OCI-LY7 (cell line): ENCODE measurements at regions not wholly inside any gene's neighbourhood (a gene's known extent, or its start where the extent isn't known, plus 50 kb on each side); places are given as distances from the start of the nearest gene placed in this dataset.

Experiments
- BruUV-seq: library from RNA; stranded (reverse); fragments of 400-500 nt; replicated peaks from 2 replicates; lab custom pipeline; 2021; lab: Mats Ljungman, UMichigan
- CTCF ChIA-PET: fragments of 300-600 bp; sonication (Branson Sonifier 250); formaldehyde crosslinking; loops from one replicate; lab custom pipeline; 2022; ENCODE audit warnings: antibody characterized with exemption; ENCODE audit not compliant: unreplicated experiment; lab: Charles Lee
- POLR2A ChIA-PET: fragments of 300-600 bp; sonication (Branson Sonifier 250); formaldehyde crosslinking; loops from one replicate; lab custom pipeline; 2022; ENCODE audit warnings: antibody characterized with exemption; lab: Charles Lee
- DNase-seq: peaks from one replicate; pipeline ENCODE4 v3.0.0-alpha.2; 2015; ENCODE audit warnings: low spot score
- H2AFZ ChIP-seq: fragments of 200-600 bp; sonication (generic), shearing (Covaris generic); 2 replicates; pipeline ENCODE4 v1.6.1; 2014; ENCODE audit warnings: mild to moderate bottlenecking, antibody characterized with exemption, low read length, moderate library complexity
- H3K27ac ChIP-seq: fragments of 200-600 bp; sonication (generic); 2 replicates; pipeline ENCODE4 v1.5.1; 2014; ENCODE audit warnings: mixed run types, low read depth, mild to moderate bottlenecking, moderate library complexity, low read length, inconsistent platforms; ENCODE audit not compliant: poor library complexity, severe bottlenecking
- H3K36me3 ChIP-seq: fragments of 200-600 bp; sonication (generic); 2 replicates; pipeline ENCODE4 v1.6.1; 2014; ENCODE audit warnings: mild to moderate bottlenecking, antibody characterized with exemption, low read length, moderate library complexity, mixed read lengths; ENCODE audit not compliant: insufficient read depth
- H3K4me1 ChIP-seq: fragments of 200-600 bp; sonication (generic); 2 replicates; pipeline ENCODE4 v1.5.1; 2014; ENCODE audit warnings: mild to moderate bottlenecking, low read length; ENCODE audit not compliant: insufficient read depth, poor library complexity, severe bottlenecking
- H3K4me2 ChIP-seq: fragments of 200-600 bp; sonication (generic); 2 replicates; pipeline ENCODE4 v1.6.1; 2014; ENCODE audit warnings: mild to moderate bottlenecking, low read length
- H3K4me3 ChIP-seq: fragments of 200-600 bp; sonication (generic); 2 replicates; pipeline ENCODE4 v1.5.1; 2014; ENCODE audit warnings: mild to moderate bottlenecking, low read depth, low read length; ENCODE audit not compliant: poor library complexity, severe bottlenecking
- H3K79me2 ChIP-seq: fragments of 200-600 bp; sonication (generic); 2 replicates; pipeline ENCODE4 v1.6.1; 2016; ENCODE audit warnings: low read depth, mild to moderate bottlenecking, low read length, moderate library complexity, mixed read lengths; ENCODE audit not compliant: insufficient read depth
- H3K9me2 ChIP-seq: fragments of 200-600 bp; sonication (generic); 2 replicates; pipeline ENCODE4 v1.6.1; 2016; ENCODE audit warnings: mild to moderate bottlenecking, low read length, mixed read lengths; ENCODE audit not compliant: insufficient read depth
- H3K9me3 ChIP-seq: fragments of 200-600 bp; sonication (generic); 2 replicates; pipeline ENCODE4 v1.6.1; 2014; ENCODE audit warnings: mild to moderate bottlenecking, mixed run types, low read length, mixed read lengths
- H4K20me1 ChIP-seq: fragments of 200-600 bp; sonication (generic); 2 replicates; pipeline ENCODE4 v1.6.1; 2014; ENCODE audit warnings: mild to moderate bottlenecking, antibody characterized with exemption, low read length, moderate library complexity, mixed read lengths; ENCODE audit not compliant: insufficient read depth
- EZH2phosphoT487 ChIP-seq: fragments of 200-600 bp; sonication (generic); IDR thresholded peaks from 2 replicates; pipeline ENCODE4 v1.6.1; 2018; ENCODE audit warnings: low read depth, borderline replicate concordance, mild to moderate bottlenecking, mixed run types, antibody characterized with exemption, low read length, moderate library complexity, mixed read lengths
- intact Hi-C: fragments of 100-400 bp; cut with micrococcal nuclease; formaldehyde crosslinking; loops from one replicate; pipeline ENCODE4 v1.10.0; 2022; ENCODE audit not compliant: unreplicated experiment
- TF ChIP-seq, protein P1 (sequence below): fragments of 200-600 bp; sonication (generic); conservative IDR thresholded peaks from 2 replicates; pipeline ENCODE4 v1.5.1; 2014; ENCODE audit warnings: mild to moderate bottlenecking, antibody characterized with exemption, low read length, moderate library complexity, mixed read lengths

DNA sequence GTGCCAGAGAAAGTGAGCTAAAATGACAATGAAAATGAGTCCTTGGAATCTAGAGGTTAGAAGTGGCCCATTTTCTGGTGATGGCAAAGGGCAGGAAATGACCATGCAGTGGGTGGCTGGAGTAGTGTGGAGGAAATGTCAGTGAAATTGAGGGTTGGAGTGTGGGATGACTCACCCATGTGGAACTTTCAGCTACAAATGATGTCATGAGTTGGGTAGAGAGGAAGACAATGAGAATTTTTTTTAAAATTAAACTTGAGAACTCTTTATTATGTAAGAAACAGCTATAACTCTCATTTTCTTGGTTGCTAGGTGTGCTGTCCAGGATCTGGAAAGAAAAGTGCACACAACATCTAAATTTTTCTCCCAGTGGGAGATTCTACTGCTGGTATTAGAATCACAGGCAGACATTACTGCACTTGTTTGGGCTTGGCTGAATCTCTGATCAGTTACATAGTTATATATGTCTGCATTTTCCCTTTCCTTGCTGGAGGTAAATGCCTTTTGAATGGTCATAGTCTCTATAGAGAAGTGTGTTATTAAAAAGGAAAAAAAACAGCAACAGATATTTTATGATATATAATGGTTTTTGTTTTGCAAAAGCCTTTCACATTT is 56.8 kb upstream of the GNG12 start:
- H3K4me1 ChIP-seq = no peaks in the 10 kb centered on the region
- H3K79me2 ChIP-seq = no peaks in the 10 kb centered on the region
- H3K9me2 ChIP-seq = no peaks in the 10 kb centered on the region
- intact Hi-C loops = no loop called here
- no peak for DNase-seq
- no peaks in the 10 kb centered on the region for H4K20me1 ChIP-seq
- ChIA-PET POLR2A (no interaction called here), CTCF (no interaction called here)
- no peaks in the 10 kb centered on the region for H3K9me3 ChIP-seq
- BruUV-seq = no TSS peak
- H2AFZ ChIP-seq = no peak overlapping the region
- H3K36me3 ChIP-seq = no peaks in the 10 kb centered on the region
- H3K4me2 ChIP-seq = no peak overlapping the region
- TF ChIP-seq, protein P1, sequence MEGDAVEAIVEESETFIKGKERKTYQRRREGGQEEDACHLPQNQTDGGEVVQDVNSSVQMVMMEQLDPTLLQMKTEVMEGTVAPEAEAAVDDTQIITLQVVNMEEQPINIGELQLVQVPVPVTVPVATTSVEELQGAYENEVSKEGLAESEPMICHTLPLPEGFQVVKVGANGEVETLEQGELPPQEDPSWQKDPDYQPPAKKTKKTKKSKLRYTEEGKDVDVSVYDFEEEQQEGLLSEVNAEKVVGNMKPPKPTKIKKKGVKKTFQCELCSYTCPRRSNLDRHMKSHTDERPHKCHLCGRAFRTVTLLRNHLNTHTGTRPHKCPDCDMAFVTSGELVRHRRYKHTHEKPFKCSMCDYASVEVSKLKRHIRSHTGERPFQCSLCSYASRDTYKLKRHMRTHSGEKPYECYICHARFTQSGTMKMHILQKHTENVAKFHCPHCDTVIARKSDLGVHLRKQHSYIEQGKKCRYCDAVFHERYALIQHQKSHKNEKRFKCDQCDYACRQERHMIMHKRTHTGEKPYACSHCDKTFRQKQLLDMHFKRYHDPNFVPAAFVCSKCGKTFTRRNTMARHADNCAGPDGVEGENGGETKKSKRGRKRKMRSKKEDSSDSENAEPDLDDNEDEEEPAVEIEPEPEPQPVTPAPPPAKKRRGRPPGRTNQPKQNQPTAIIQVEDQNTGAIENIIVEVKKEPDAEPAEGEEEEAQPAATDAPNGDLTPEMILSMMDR = no peak
- no peak for TF ChIP-seq EZH2phosphoT487
- no peak overlapping the region for H3K27ac ChIP-seq
- H3K4me3 ChIP-seq = no peak overlapping the region

DNA sequence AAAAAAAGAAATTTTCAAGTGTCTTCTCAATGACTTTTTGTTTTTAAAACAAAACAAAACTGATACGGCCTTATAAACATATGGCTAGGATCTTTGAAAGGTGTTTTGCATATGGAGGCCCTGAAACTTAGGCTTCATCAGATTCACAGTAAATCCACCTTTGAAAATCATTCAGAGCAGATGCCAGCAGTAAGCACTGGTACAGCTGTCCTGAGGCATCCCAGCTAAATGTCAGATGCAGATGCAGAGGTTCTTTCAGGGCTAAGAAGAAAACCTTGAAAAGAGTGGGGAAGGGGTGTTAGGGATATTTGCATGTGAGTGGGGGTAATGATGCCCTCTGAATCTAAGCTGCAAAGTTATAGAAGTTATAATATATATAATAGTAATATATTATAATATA is 56.2 kb upstream of the GNG12 start:
- no peak overlapping the region for H2AFZ ChIP-seq
- CTCF ChIA-PET = no interaction called here
- H3K9me3 ChIP-seq = no peaks in the 10 kb centered on the region
- no peak for DNase-seq
- no peaks in the 10 kb centered on the region for H3K9me2 ChIP-seq
- intact Hi-C loops = no loop called here
- H3K4me1 ChIP-seq = no peaks in the 10 kb centered on the region
- H4K20me1 ChIP-seq = no peaks in the 10 kb centered on the region
- no peak overlapping the region for H3K4me2 ChIP-seq
- no peak for TF ChIP-seq EZH2phosphoT487
- TF ChIP-seq, protein P1 = no peak
- H3K36me3 ChIP-seq = no peaks in the 10 kb centered on the region
- no peak overlapping the region for H3K4me3 ChIP-seq
- H3K27ac ChIP-seq = no peak overlapping the region
- POLR2A ChIA-PET = interaction anchor here (0.7 kb wide), 1 partner anchor 54 kb away, joined by 3 read pairs; no protein-coding TSS in a partner anchor
- no peaks in the 10 kb centered on the region for H3K79me2 ChIP-seq
- BruUV-seq = no TSS peak

DNA sequence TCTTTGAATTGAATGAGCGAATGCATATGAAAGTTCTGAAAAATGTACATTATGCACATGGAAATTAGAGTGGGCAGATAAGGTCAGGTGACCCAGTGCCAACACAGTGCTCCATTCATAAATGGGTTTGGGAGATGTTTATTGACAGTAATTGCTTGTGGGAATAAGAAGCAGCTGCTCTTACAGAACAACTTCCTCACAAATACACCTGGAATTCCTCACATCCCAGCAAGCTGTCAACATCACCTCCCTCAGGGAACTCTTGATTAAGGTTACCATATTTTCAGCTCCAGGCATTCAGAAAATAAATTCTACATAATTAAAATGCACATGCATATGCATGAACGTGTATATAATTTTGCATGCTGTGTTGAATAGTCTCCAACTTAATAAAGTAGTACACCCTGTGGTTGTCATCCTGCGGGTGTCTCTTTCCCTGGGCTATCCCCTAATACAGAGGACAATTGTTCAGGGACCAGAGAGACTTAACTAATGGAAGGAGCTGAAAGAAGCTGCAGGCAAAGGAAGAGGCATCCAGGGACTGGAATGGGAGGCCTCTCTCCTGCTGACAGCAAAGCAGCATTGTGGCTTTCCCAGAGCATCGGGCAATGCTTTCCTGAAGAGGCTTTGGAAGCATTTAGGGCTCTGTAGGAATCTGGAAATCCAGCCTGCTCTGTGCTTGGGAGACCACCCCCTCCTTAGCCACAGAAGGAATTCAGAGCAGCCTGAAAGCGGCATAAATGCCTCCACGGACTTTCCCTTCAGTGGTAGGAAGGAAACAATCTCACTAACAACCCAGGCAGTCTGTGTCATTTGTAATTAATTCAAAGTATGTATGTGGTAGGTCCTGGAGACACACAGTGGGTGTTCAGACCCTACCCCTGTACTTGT is 55.2 kb upstream of the GNG12 start:
- H3K4me2 ChIP-seq = no peak overlapping the region
- no peaks in the 10 kb centered on the region for H3K9me3 ChIP-seq
- ChIA-PET POLR2A (no interaction called here), CTCF (no interaction called here)
- H3K4me1 ChIP-seq = no peaks in the 10 kb centered on the region
- no peak overlapping the region for H3K4me3 ChIP-seq
- H2AFZ ChIP-seq = no peak overlapping the region
- H4K20me1 ChIP-seq = no peaks in the 10 kb centered on the region
- intact Hi-C loops = no loop called here
- no peak overlapping the region for H3K27ac ChIP-seq
- no peaks in the 10 kb centered on the region for H3K79me2 ChIP-seq
- BruUV-seq = no TSS peak
- no peak for TF ChIP-seq EZH2phosphoT487
- TF ChIP-seq, protein P1 = no peak
- H3K36me3 ChIP-seq = no peaks in the 10 kb centered on the region
- no peak for DNase-seq
- H3K9me2 ChIP-seq = no peaks in the 10 kb centered on the region
